ENCODE measurements at regions not wholly inside any gene's neighbourhood (a gene's known extent, or its start where the extent isn't known, plus 50 kb on each side); places are given as distances from the start of the nearest gene placed in this dataset.

DNA sequence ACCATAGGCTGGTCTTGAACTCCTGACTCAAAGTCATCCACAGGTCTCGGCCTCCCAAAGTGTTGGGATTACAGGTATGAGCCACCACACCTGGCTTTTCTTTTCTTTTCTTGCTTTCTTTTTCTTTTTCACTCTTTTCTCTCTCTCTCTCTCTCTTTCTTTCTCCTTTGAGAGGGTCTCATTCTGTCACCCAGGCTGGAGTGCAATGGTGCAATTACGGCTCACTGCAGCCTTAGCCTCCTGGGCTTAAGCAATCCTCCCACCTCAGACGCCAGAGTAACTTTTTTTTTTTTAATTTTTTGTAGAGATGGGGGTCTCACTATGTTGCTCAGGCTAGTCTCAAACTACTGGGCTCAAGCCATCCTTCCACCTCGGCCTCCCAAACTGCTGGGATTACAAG, 133.1 kb upstream of the UBE2E1 start:
- TF ChIP-seq, protein P1, sequence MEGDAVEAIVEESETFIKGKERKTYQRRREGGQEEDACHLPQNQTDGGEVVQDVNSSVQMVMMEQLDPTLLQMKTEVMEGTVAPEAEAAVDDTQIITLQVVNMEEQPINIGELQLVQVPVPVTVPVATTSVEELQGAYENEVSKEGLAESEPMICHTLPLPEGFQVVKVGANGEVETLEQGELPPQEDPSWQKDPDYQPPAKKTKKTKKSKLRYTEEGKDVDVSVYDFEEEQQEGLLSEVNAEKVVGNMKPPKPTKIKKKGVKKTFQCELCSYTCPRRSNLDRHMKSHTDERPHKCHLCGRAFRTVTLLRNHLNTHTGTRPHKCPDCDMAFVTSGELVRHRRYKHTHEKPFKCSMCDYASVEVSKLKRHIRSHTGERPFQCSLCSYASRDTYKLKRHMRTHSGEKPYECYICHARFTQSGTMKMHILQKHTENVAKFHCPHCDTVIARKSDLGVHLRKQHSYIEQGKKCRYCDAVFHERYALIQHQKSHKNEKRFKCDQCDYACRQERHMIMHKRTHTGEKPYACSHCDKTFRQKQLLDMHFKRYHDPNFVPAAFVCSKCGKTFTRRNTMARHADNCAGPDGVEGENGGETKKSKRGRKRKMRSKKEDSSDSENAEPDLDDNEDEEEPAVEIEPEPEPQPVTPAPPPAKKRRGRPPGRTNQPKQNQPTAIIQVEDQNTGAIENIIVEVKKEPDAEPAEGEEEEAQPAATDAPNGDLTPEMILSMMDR (IDR thresholded peaks at IDR 0.05): no peak
- TF ChIP-seq POLR2A (IDR thresholded peaks at IDR 0.05): no peak

Data from breast epithelium (tissue), 3 donors.